SH-SY5Y (cell line): ENCODE measurements at regions not wholly inside any gene's neighbourhood (a gene's known extent, or its start where the extent isn't known, plus 50 kb on each side); places are given as distances from the start of the nearest gene placed in this dataset.

Experiments
- GATA2 ChIP-seq: IDR thresholded peaks from 2 replicates; pipeline ENCODE4 v1.6.1; 2011; ENCODE audit warnings: mild to moderate bottlenecking, low read depth, low read length
- GATA3 ChIP-seq: IDR thresholded peaks from 2 replicates; pipeline ENCODE4 v1.6.1; 2011; ENCODE audit warnings: low read depth, mild to moderate bottlenecking, low read length, moderate library complexity

DNA sequence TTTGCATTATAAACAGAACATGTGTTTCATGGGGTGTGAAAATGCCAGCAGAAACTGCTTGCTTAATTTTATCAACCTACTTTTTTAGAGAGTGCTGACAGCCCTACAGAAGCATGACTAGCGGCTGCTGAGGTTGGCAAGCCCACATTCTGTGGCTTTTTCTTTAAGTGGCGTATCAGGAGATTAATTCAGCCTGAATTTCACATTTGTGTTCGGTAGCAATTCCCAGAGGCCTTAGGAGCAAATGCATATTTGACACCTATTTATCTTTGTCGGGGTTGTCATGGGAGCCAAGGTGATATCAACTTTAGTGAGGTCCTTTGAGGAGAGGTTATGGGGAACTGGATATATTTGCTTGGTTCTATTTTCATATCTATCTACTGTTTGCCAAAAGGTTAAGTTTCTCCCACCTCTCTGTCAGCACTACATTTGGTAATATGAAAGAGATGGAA is 140.9 kb downstream of the KCNJ2 start:
- TF ChIP-seq GATA2 (no peak), GATA3 (no peak)
